Inferior parietal cortex (tissue), 1 donor: ENCODE measurements at regions not wholly inside any gene's neighbourhood (a gene's known extent, or its start where the extent isn't known, plus 50 kb on each side); places are given as distances from the start of the nearest gene placed in this dataset.

Experiments
- DNase-seq: peaks from one replicate; pipeline ENCODE4 v3.0.0-alpha.2; 2016; ENCODE audit errors: extremely low spot score

DNA sequence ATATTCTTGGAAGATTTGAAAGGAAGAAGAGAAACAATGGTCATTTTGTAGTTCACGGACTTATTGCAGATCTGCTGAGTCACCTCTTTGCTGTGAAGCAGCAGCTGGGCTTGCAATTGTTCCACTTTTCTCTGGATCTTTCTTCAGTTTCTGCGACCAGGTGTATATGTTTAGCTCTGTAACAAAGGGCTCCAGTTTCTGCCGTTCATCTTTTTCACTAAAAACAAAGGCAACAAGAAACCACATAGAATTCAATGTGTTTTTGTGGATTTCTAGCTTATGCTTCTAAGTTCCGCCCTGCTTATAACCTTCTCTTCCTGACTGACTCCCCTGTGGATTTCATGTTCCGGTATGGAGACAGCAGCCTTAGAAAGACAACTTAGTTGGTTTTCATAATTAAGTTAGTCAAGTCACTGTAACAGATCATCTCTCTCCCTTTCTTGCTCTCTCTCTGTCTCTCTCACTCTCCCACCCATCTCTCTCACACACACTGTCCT is 121.6 kb upstream of the EPHA5 start:
- no peak for DNase-seq

DNA sequence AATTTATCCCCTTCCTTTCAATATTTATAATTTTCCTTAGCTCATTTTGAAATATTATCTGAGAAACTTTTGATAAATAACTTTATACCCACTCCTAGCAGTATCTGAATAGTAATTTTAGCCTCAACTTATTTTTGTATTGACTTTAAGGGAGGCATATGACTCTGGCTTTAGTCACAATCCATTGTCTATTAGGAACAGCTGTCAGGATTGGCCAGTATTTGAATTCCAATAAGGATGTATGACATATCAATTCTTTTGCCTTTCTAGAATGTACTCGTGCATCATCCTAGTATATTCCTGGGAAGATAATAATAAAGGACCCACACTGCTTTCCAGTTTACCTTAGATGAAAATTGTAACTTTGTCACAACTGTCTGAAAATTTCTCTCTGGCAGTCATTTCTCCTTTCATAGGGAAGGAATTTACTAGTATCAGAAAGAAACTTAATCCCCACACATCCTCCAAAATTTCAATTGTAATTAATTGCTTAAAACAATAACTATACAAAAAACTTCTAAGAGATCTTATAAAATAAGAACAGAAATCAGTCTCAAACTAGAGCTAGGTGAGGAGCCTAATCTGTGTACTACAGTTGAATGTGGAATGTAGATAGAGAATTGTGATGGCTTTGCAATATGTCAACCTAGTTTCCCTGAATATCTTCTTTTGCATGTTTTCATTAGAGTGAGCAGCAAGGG is 121.0 kb upstream of the EPHA5 start:
- no peak for DNase-seq

DNA sequence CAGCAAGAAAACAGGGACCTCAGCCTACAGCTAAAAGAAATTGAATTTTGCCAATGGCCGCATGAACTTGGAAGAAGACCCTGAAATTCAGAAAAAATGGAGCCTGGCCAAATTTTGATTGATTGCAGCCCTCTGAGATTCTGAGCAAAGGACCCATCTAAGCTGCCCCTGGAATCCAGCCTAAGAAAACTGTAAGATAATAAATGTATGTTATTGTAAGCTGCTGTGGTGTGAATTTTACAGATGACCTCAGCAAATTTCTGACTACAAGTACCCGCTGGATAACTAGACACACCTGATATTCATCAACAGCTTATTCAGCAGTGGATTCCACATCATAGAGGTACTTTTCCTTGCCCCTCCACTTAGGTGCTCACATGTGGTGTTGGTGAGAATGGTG is 119.5 kb upstream of the EPHA5 start:
- DNase-seq = no peak

DNA sequence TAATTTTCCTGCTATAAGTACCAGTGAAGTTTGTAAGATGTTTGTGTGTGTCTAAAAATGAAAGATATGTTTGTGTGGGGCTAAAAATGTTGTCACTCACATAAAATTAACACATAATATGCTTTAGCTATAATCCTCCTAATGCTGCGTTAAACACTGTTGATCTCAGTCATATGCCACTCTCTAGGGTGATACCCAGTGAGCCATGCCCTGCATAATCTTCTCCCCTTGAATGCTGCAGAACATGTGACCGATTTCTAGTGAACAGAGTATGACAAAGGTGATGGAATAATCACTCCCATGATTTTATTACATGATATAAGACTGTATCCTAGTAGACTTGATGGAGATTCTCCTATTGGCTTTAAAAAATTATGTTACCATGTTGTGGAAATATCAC is 119.1 kb upstream of the EPHA5 start:
- no peak for DNase-seq

DNA sequence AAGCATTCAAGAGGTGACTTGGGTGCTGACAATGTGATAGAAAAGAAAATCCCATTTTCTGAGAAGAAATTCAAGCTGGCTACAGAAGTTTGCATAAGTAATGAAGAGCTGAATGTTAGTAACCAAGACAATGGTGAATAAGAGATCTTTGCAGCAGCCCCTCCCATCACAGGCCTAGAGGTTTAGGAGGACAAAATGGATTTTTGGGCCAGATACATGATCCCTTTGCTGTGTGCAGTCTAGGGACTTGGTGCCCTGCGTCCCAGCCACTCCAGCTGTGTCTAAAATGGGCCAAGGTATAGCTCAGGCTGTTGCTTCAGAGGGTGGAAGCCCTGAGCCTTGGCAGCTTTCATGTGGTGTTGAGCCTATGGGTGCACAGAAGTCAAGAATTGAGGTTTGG is 107.0 kb upstream of the EPHA5 start:
- DNase-seq = no peak

DNA sequence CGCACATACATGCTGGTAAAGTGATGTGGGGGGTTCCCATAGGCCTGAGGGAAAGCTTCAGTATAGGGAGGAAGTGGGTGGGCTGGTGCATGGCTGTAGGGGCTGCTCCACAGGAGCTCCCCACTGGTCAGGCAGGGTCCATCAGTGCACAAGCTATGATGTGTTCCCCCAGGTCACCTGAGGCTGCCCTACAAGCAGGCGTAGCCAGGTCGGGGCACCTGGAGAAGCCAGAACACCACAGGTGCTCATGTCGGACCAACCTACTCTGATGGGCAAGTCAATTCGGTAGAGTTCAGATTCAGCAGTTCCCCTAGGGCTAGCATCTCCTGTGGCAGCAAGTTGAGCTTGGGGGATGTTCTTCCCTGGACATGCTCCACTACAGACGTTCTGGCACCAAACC is 103.3 kb upstream of the EPHA5 start:
- DNase-seq = no peak

DNA sequence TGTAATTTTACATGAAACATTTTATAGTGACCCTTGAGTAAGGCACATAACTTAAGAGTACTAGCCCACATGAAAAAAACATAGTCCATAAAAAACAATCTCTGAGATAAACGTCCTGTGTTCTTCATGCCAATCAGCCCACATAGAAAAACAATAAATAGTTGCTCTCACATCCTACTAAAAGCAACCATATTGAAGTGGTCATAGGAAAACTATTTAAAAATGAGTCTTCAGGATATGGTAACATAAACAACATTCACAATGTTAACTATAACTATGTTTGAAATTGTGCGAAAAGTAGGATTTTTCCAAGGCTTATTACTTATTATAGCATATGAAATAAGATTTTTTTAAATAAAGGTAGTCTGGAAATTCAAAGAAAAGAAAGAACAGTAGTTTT is 77.1 kb upstream of the EPHA5 start:
- no peak for DNase-seq

DNA sequence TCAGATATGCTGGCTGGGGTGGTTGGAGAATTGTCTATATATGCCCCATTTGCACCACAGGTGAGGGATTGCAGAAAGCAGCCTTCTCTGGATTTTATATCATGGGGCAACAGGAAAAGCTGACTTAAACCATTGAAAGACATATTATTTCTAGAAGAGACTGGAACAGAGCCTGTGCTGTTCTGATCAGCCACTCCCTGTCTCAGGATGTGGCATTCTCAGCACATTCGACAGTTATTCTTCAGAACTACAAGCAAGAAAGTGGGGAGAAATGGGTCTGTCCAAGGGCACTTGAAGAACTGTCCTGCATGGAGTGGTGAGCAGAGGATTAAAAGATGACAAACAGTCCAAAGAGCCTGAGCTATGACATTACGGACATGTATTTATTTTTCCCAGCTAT is 67.8 kb upstream of the EPHA5 start:
- no peak for DNase-seq

DNA sequence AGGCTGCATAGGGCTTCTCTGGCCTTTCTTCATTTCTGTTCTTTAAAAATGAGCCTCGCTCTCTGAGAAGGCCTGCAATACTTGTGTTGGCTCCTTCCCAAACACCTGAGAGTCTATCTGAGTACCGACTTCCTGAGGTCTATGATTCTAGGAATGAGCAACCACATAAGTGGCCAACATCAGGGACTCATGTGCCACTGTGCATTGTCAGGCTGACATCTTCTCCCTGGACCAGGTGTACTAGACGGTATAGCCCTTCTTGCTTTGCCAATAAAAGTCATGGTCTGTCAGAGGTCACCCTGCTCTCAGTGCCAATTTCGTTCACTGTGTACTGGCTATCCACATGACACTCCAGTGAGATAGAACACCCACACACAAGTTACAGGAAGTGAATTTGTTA is 67.4 kb upstream of the EPHA5 start:
- no peak for DNase-seq

DNA sequence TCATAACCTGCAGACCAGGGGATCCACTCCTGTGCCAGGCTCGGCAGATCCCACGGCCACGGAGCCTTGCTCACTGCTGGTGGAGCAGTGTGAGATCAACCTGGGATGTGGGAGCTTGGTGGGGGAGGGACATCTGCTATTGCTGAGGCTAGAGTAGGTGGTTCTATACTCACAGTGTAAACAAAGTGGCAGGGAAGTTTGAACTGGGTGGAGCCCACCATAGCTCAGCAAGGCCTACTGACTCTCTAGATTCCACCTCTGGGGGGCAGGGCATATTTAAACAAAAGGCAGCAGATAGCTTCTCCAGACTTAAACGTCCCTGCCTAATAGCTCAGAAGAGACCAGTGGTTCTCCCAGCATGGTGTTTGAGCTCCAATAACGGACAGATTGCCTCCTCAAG is 54.7 kb upstream of the EPHA5 start:
- no peak for DNase-seq
